DND-41 (cell line): ENCODE measurements at regions not wholly inside any gene's neighbourhood (a gene's known extent, or its start where the extent isn't known, plus 50 kb on each side); places are given as distances from the start of the nearest gene placed in this dataset.

Experiments used
- CTCF ChIP-seq: IDR thresholded peaks from 2 replicates; pipeline ENCODE4 v1.5.1; 2012; ENCODE audit warnings: borderline replicate concordance, low read length, moderate library complexity, mild to moderate bottlenecking; ENCODE audit not compliant: poor library complexity, severe bottlenecking; ENCODE audit errors: extremely low read depth
- EZH2 ChIP-seq: IDR thresholded peaks from 3 replicates; pipeline ENCODE4 v1.6.1; 2012; ENCODE audit warnings: borderline replicate concordance, low read depth, mild to moderate bottlenecking, moderate library complexity, low read length, inconsistent platforms; ENCODE audit not compliant: severe bottlenecking

DNA sequence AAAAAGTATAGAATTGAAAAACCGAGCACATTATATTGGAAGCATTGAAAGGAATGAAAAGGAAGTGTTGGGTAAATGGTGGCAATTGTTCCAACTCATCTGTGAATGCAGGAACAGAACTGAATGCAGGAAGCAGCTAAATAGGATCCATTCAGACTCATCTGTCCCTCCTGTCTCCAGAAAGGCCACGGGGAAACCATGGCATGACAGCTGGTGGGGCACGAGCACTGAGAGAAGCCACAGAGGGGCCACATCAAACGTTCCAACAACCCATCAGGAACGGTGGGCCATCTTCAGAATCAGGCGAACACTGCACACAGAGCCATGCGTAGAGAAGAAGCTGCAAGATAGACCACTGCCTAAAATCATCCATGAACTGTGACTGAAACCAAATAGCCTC is 138.5 kb upstream of the SLC35G4 start:
- TF ChIP-seq CTCF (no peak), EZH2 (no peak)
